Endothelial cell of umbilical vein (primary cell): ENCODE measurements at regions not wholly inside any gene's neighbourhood (a gene's known extent, or its start where the extent isn't known, plus 50 kb on each side); places are given as distances from the start of the nearest gene placed in this dataset.

Experiments used
- BruUV-seq: library from RNA; stranded (reverse); fragments of 400-500 nt; replicated peaks from 2 replicates; lab custom pipeline; 2021; lab: Mats Ljungman, UMichigan
- CTCF ChIA-PET: fragments of 300-600, 350-600 bp; sonication (Branson Sonifier 250); formaldehyde crosslinking; loops from one replicate; lab custom pipeline; 2021; ENCODE audit warnings: antibody characterized with exemption, inconsistent platforms; lab: Charles Lee
- POLR2A ChIA-PET: fragments of 300-600, 350-600 bp; sonication (Branson Sonifier 250); formaldehyde crosslinking; loops from one replicate; lab custom pipeline; 2021; ENCODE audit warnings: antibody characterized with exemption, inconsistent platforms; lab: Charles Lee
- DNase-seq: peaks from one replicate; pipeline ENCODE4 v3.0.0-alpha.2; 2011; ENCODE audit warnings: low read depth, low spot score
- FAIRE-seq: peaks from 2 replicates; lab custom pipeline; 2011; peaks lifted over from hg19 to GRCh38; lab: Jason Lieb, UNC
- H2AFZ ChIP-seq: 2 replicates; pipeline ENCODE4 v1.6.0; 2012; ENCODE audit warnings: low read depth, low read length, control low read depth, inconsistent platforms
- H3K27ac ChIP-seq: 2 replicates; pipeline ENCODE4 v1.5.1; 2011; ENCODE audit warnings: low read depth, mild to moderate bottlenecking, control low read depth, low read length, moderate library complexity; ENCODE audit not compliant: insufficient read depth
- H3K27me3 ChIP-seq, 2 experiments: 2 replicates each; pipeline versions ENCODE4 v1.6.0 to v1.6.1; 2011; ENCODE audit warnings: low read length in 2 of 2, mixed read lengths in 1 of 2; ENCODE audit not compliant: control insufficient read depth in 2 of 2, insufficient read depth in 2 of 2
- H3K36me3 ChIP-seq, 2 experiments: 2 replicates in 1 of 2; 3 replicates in 1 of 2; pipeline ENCODE4 v1.5.1; 2011; ENCODE audit warnings: low read length in 2 of 2, mild to moderate bottlenecking in 1 of 2, moderate library complexity in 1 of 2; ENCODE audit not compliant: control insufficient read depth in 2 of 2, insufficient read depth in 2 of 2; ENCODE audit errors: extremely low read depth in 1 of 2
- H3K4me1 ChIP-seq: 3 replicates; pipeline ENCODE4 v1.5.1; 2011; ENCODE audit warnings: mild to moderate bottlenecking, low read length; ENCODE audit not compliant: control insufficient read depth, insufficient read depth; ENCODE audit errors: extremely low read depth
- H3K4me2 ChIP-seq: 2 replicates; pipeline ENCODE4 v1.6.1; 2011; ENCODE audit warnings: low read length, control low read depth, mixed read lengths; ENCODE audit not compliant: insufficient read depth
- H3K4me3 ChIP-seq, 3 experiments: fragments of 200-600 bp in 1 of 3; sonication (generic), shearing (Covaris generic) in 1 of 3; replicated peaks in 1 of 3; 2 replicates each; pipeline ENCODE4 v1.5.1; 2011 to 2016; ENCODE audit warnings: control low read depth in 3 of 3, low read length in 3 of 3, mild to moderate bottlenecking in 2 of 3, inconsistent platforms in 1 of 3, low read depth in 1 of 3, moderate library complexity in 1 of 3; ENCODE audit not compliant: insufficient read depth in 1 of 3
- H3K79me2 ChIP-seq: 2 replicates; pipeline ENCODE4 v1.6.0; 2012; ENCODE audit warnings: low read length, inconsistent platforms; ENCODE audit not compliant: control insufficient read depth, insufficient read depth
- H3K9ac ChIP-seq: replicated peaks from 2 replicates; pipeline ENCODE3; 2011; ENCODE audit warnings: low read length, control low read depth; ENCODE audit not compliant: insufficient read depth; ENCODE audit errors: extremely low read depth
- H3K9me1 ChIP-seq: replicated peaks from 3 replicates; pipeline ENCODE4 v1.6.0; 2011; ENCODE audit warnings: mild to moderate bottlenecking, low read length; ENCODE audit not compliant: control insufficient read depth, insufficient read depth; ENCODE audit errors: extremely low read depth
- H3K9me3 ChIP-seq: replicated peaks from 2 replicates; pipeline ENCODE4 v1.5.1; 2012; ENCODE audit warnings: low read length, inconsistent platforms; ENCODE audit not compliant: control insufficient read depth, insufficient read depth
- H4K20me1 ChIP-seq: replicated peaks from 2 replicates; pipeline ENCODE3; 2011; ENCODE audit warnings: mild to moderate bottlenecking, low read length; ENCODE audit not compliant: control insufficient read depth, insufficient read depth; ENCODE audit errors: extremely low read depth
- EZH2 ChIP-seq: IDR thresholded peaks from 2 replicates; pipeline ENCODE4 v1.6.1; 2012; ENCODE audit warnings: borderline replicate concordance, low read depth, mild to moderate bottlenecking, moderate library complexity, low read length, inconsistent platforms; ENCODE audit not compliant: severe bottlenecking
- FOS ChIP-seq: IDR thresholded peaks from 2 replicates; pipeline ENCODE4 v1.6.1; 2011; ENCODE audit warnings: mild to moderate bottlenecking, low read length, moderate library complexity, borderline replicate concordance; ENCODE audit not compliant: insufficient read depth
- GATA2 ChIP-seq: IDR thresholded peaks from 2 replicates; pipeline ENCODE4 v1.7.0; 2011; ENCODE audit warnings: low read depth, mild to moderate bottlenecking, moderate library complexity, mixed read lengths, low read length; ENCODE audit not compliant: insufficient read length, insufficient read depth
- JUN ChIP-seq: IDR thresholded peaks from 2 replicates; pipeline ENCODE4 v1.6.1; 2011; ENCODE audit warnings: borderline replicate concordance, low read depth; ENCODE audit not compliant: insufficient read length, insufficient read depth
- MYC ChIP-seq: IDR thresholded peaks from one replicate; pipeline ENCODE4 v1.6.1; 2011; ENCODE audit warnings: mild to moderate bottlenecking, low read depth, low read length
- POLR2A ChIP-seq: IDR thresholded peaks from 2 replicates; pipeline ENCODE4 v1.6.1; 2012; ENCODE audit warnings: low read depth, mild to moderate bottlenecking, control low read depth, low read length
- POLR2AphosphoS5 ChIP-seq: IDR thresholded peaks from 2 replicates; pipeline ENCODE4 v1.6.1; 2012; ENCODE audit warnings: low read depth, mild to moderate bottlenecking, control low read depth, low read length, moderate library complexity; ENCODE audit not compliant: insufficient read depth
- dilution Hi-C: fragments of 300-500 bp; cut with MboI; formaldehyde crosslinking; loops from one replicate; pipeline ENCODE4 v1.15.0; 2019; ENCODE audit warnings: low sequenced_read_pairs; ENCODE audit not compliant: extremely low pct_ligation_motif_present
- intact Hi-C: fragments of 100-400 bp; cut with micrococcal nuclease; formaldehyde crosslinking; loops from one replicate; pipeline ENCODE4 v1.10.0; 2022
- TF ChIP-seq, protein P1 (sequence below), 2 donors: IDR thresholded peaks; 1 replicate in 1 of 2; 2 replicates in 1 of 2; pipeline ENCODE4 v1.5.1; 2011; ENCODE audit warnings: low read length in 2 of 2, mild to moderate bottlenecking in 2 of 2, moderate library complexity in 2 of 2, control low read depth in 1 of 2, inconsistent platforms in 1 of 2, low read depth in 1 of 2; ENCODE audit not compliant: insufficient read depth in 1 of 2; ENCODE audit errors: extremely low read depth in 1 of 2

DNA sequence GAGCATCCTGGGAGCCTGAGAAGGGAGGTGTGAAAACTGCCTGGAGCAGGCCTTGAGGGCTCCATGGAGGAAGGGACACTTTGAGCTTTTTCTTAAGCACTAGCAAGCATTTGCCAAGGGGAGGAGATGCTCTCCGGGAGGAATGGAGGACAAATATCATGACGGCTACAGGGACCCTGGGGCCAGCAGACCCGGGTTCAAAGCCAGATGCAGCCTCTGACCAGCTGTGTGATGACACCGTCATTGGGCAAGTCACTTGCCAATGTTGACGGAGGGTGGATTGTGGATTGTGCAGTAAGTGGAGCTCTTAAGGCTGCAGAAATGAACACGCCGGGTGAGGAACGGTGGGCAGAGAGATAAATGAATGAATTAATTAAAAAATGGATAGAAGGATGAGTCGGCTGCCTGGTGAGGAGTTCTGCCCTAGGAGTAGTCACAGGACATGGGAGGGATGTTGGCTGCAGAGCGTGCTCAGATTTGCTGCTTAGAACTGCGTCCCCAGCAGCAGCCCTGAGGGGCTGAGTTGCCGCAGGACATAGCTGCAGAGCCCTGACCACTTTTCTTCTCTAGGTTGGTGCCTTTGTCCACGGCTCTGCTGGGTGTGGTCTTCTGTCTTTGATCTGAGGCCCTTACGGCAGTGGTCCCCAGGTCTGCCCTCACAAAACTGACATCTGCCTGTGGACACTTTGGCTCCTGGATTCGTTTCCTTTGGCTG is 507.6 kb downstream of the NPHP4 start:
- H3K9me3 ChIP-seq = peaks cover 8% of the 10 kb centered on the region
- TF ChIP-seq MYC (no peak), FOS (no peak)
- H3K27me3 ChIP-seq = no peaks in the 10 kb centered on the region
- no peak for FAIRE-seq
- dilution Hi-C loops = no loop called here
- H3K9me1 ChIP-seq = no peaks in the 10 kb centered on the region
- CTCF ChIA-PET = no interaction called here
- no peaks in the 10 kb centered on the region for H3K79me2 ChIP-seq
- no peak overlapping the region for H3K9ac ChIP-seq
- no peak overlapping the region for H3K4me2 ChIP-seq
- H3K4me1 ChIP-seq = no peaks in the 10 kb centered on the region
- no peak for DNase-seq
- intact Hi-C loops = no loop called here
- H3K27ac ChIP-seq = no peak overlapping the region
- no TSS peak for BruUV-seq
- POLR2A ChIA-PET = no interaction called here
- no peak overlapping the region for H3K4me3 ChIP-seq
- no peaks in the 10 kb centered on the region for H4K20me1 ChIP-seq
- H2AFZ ChIP-seq = no peak overlapping the region
- no peaks in the 10 kb centered on the region for H3K36me3 ChIP-seq

DNA sequence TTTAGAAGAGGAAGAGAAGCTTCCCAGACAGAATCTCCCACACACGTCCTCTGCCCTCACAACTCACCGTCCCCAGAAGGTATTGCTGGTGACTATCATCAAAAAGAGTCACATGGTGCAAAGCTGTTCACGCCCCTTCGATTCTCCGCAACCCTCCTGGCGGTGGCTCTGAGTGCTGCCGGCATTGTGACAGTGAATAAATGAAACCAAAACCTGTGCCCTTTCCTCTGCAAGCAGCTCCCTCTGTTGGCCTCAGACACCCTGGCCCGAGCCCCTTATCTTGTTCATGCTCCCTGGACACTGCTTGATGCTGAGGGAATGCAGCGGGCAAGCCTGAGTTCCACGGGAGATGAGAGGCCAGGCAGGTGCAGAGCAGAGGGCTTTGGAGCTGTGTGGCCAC is 510.3 kb downstream of the NPHP4 start:
- no peak overlapping the region for H3K27ac ChIP-seq
- H3K4me2 ChIP-seq = no peak overlapping the region
- H2AFZ ChIP-seq = no peak overlapping the region
- H3K9me3 ChIP-seq = peaks cover 5% of the 10 kb centered on the region
- no peak for TF ChIP-seq GATA2
- TF ChIP-seq POLR2AphosphoS5 = no peak
- no peak for TF ChIP-seq EZH2
- TF ChIP-seq, protein P1, sequence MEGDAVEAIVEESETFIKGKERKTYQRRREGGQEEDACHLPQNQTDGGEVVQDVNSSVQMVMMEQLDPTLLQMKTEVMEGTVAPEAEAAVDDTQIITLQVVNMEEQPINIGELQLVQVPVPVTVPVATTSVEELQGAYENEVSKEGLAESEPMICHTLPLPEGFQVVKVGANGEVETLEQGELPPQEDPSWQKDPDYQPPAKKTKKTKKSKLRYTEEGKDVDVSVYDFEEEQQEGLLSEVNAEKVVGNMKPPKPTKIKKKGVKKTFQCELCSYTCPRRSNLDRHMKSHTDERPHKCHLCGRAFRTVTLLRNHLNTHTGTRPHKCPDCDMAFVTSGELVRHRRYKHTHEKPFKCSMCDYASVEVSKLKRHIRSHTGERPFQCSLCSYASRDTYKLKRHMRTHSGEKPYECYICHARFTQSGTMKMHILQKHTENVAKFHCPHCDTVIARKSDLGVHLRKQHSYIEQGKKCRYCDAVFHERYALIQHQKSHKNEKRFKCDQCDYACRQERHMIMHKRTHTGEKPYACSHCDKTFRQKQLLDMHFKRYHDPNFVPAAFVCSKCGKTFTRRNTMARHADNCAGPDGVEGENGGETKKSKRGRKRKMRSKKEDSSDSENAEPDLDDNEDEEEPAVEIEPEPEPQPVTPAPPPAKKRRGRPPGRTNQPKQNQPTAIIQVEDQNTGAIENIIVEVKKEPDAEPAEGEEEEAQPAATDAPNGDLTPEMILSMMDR (IDR thresholded peaks at IDR 0.05; ENCODE audit: extremely low read depth in 1 of 2, insufficient read depth in 1 of 2, low read depth in 1 of 2, low read length in 2 of 2) = no peak
- no peak for TF ChIP-seq JUN
- TF ChIP-seq POLR2A = no peak
- no peak for TF ChIP-seq FOS
- no peak for DNase-seq
- H3K9me1 ChIP-seq = no peaks in the 10 kb centered on the region
- no TSS peak for BruUV-seq
- CTCF ChIA-PET = no interaction called here
- FAIRE-seq = no peak
- no peaks in the 10 kb centered on the region for H3K27me3 ChIP-seq
- POLR2A ChIA-PET = no interaction called here
- dilution Hi-C loops (no loop called here), intact Hi-C loops (no loop called here)
- H3K4me1 ChIP-seq = no peaks in the 10 kb centered on the region
- no peaks in the 10 kb centered on the region for H3K79me2 ChIP-seq
- H4K20me1 ChIP-seq = no peaks in the 10 kb centered on the region
- H3K9ac ChIP-seq = no peak overlapping the region
- H3K4me3 ChIP-seq = no peak overlapping the region
- H3K36me3 ChIP-seq = no peaks in the 10 kb centered on the region
